HG03196 (cell line): ENCODE measurements at regions not wholly inside any gene's neighbourhood (a gene's known extent, or its start where the extent isn't known, plus 50 kb on each side); places are given as distances from the start of the nearest gene placed in this dataset.
A peak's percentile ranks its signal among the peaks of the same experiment; 100 is the strongest.

Experiments used
- ATAC-seq: cut with Tn5 transposase; IDR thresholded peaks from one replicate; pipeline ENCODE4 v1.9.1; 2021; ENCODE audit not compliant: unreplicated experiment

DNA sequence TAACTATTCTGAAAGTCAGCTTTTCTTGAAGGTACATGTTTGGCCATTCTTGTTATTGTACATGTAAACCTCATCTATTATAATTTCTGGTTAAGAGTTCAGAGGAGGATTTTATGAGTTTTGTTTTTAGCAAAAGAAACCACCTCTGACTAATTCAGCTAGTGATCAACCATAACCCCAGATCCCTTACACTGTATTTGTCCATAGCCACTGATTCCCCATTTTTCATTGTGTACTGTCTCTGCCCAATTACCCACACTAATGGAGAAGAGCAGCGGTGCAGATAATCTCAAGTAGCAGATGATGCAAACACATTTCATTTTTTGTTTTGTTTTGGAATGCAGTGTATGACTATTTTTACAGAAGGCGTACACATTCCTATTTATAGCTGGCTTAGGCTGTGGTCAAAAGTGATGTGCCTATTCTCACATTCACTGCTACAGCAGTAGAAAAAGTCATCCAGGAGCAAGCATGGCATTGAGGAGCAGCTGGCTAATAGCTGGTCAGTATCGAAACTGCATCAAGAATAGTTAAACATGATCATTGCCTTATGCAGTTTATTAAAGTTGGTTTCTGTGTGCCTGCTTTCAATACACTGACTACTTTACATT is 988.3 kb downstream of the DTWD2 start:
- ATAC-seq, result peak; percentile 57

GRCh38 chr5:117982691-117983090 is 1005.7 kb downstream of the DTWD2 start:
- ATAC-seq, result no peak

DNA sequence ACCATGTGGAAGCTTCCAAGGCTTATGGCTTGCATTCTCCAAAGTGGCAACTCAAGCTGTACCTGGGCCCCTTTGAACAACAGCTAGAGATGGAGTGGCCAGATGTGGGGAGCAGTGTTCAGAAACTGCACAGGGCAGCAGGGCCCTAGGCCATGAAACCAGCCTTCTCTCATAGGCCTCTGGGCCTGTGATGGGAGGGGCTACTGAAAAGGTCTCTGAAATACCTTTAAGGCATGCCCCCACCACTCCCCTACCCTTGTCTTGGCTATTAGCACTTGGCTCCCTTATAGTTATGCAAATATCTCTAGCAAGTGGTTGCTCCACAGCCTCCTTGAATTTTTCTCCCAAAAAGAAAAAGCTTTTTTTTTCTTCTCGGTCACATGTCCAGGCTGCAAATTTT is 1014.6 kb downstream of the DTWD2 start:
- no peak for ATAC-seq

DNA sequence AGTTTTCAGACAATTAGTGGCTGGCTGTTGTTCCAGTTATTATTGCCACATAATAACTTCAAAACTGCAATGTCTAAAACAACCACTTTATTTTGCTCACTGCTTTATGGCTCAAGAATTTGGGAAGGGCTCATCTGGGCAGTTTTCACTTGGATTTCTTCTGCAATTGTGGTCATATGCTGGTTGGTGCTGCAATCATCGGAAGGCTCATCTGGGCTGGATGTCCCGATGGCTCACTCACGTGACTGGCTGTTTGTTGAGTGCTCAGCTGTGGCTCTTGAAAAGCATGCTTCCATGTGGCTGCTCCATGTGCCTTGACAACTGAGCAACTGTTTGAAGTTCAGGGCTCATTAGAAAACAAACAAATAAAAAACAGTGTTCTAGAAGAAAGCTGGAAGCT is 1032.5 kb downstream of the DTWD2 start:
- no peak for ATAC-seq

DNA sequence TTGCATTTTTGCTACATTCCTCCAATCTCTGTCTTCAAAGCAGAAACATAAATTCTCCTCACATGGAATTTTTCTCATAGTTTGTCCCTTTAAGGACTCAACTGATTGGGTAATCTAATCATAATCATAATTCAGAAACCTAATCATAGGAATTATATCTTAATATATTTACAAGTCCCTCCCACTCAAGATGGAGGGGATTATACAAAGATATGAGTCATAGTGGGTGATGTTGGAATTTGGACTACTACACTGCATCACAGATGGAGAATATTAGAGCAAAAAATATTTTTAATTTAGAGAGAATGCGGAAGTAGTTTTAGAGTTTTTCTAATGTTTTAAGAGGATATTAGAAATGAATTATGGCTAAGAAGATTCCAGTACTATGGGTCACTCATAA is 1034.0 kb downstream of the DTWD2 start:
- ATAC-seq, result no peak

DNA sequence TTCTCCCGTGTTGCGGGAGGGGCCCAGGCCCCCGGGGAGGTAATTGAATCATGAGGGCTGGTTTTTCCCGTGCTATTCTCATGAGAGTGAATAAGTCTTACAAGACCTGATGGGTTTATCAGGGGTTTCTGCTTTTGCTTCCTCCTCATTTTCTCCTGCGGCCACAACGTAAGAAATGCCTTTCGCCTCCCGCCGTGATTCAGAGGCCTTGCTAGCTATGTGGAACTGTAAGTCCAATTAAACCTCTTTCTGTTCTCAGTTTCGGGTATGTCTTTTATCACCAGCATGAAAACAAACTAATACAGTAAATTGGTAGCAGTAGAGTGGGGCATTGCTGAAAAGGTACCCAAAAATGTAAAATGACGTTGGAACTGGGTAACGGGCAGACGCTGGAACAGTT is 1035.1 kb downstream of the DTWD2 start:
- no peak for ATAC-seq

DNA sequence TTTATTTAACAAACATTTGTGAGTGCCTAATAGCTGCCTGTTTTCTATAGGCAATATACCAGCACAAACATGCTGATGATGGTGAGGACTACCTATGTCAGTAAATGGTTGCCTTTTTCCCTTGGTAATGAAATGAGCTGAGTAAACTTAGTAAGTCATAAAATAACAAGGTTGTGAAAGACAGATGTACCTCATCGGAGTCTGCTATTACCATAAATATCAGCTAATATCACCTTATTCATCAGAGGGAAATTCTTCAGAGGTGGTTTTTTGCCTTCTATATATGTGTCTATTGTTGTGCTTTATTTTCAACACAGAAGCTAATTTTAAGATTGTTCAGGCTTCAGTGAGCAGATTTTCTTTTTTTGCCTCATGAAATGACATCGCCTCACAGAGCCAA is 1040.5 kb downstream of the DTWD2 start:
- ATAC-seq, result no peak

DNA sequence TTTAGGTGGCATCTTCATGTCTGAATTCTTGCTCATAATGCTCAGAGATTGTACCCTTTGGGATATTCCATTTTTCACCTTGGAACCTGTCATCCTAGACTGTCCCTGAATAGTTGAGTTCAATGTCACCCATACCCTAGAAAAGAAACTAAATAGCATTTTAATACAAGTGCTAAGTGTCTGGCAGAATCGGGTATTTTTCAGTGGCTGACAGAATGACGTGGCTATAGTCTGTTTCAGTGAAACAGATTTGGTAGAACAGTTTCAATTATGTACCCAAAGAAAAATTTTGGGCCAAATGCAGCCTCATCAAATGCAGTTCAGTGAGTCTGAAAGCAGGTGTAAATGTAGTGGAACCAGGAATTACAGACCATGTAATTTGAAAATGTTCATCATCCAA is 1041.2 kb downstream of the DTWD2 start:
- no peak for ATAC-seq

DNA sequence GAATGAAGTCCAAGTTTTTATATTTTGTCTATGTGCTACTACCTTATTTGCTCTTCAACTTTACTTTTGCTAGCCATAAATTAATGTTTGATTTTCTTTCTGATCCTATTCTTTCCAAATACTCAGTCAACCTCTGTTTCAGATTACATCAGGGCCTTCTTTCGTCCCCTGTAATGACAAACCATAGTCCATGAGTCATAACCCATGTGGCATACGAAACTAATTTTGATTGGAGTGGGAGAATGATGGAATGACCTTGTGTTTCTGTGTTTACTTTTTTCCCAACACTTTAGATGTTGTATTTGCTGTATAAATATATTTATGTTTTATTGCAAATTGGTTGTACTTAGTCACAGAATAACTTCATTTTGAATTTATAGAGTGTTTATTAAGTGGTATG is 1043.1 kb downstream of the DTWD2 start:
- ATAC-seq, result no peak

DNA sequence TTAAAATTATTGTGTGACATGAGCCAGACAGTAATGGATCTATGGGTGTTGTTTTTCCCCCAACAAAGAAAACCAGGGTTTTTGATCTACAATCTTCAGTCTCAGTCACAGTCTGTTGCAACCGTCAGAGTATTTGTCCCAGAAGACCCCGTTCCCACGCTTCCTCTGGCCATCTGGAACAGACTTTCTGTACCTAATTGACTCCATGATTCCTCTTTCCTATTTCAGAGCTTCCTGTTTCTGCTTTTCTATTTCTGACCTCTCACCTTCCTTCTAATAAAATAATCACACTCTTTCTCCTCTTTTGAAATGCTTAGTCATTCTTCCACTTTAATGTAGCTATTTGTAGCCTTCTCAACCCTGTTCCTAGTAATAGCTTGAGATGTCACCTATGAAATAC is 1044.8 kb downstream of the DTWD2 start:
- ATAC-seq, result no peak

DNA sequence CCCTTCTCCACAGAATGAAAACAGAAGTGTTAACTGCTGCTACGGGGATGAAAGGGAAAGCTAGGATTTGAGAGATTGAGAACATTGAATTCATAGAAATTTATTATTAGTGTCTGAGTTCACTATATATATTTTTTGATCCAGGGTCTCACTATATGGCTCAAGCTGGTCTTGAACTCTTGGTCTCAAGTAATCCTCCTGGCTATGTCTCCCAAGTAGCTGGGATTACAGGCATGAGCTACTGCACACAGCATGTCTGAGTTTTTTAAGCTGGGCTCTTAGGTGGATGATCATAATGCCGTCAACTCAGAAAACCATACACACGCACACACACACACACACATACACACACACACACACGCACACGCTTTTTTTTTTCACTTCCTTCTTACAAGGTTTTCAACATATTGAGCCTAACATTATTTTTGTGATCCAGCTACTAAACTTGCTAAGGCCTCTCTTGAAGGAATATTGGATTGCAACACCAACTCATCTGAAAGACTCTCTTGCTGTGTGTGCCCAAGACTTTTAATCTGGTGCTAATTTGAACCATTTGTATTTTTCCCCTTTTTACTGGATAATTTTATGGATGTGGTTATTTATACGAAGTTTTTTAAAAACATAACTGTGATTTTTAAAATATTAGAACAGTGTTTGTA is 1045.4 kb downstream of the DTWD2 start:
- no peak for ATAC-seq

DNA sequence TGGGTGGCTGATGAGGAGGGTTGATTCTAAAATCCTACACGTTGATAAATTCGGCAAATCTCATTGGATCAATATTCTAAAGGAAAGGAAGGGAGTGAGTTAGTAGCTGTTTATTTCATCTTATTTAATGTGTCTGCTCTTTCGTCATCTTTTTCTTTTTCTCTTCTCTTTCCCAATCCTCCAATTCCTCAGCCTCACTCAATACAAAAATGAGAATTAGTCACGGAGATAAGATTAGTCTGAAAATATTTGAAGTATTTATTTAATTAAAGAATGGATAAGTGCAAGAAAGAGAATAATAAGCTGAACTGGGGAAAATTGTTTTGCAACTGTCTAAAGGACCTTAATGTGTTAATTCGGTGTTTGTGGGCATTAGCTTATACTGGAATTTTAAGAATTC is 1095.1 kb downstream of the DTWD2 start:
- ATAC-seq, result no peak

DNA sequence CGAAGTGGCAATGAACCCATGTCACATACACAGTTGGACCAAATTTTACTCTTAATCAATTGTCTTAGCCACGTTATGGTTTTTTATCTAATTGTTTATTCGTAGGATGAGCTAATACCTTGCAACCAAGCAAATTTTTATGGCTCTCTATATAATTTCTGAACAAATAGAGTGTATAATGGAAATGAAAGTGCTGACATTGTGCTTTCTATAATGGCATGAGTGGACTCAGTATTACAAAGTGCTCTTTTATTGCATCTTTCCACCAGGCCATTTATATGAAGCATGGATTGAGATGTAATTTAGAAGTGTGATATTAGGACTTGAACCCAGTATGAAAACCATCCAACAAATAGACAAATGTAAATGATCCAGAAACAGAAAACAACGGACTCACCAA is 1096.0 kb downstream of the DTWD2 start:
- ATAC-seq, result no peak

- no peak for ATAC-seq
Observed at GRCh38 chr5:117889596-117889995, 1098.8 kb downstream of the DTWD2 start.

- peak; percentile 73 for ATAC-seq
Observed at GRCh38 chr5:117888688-117889087, 1099.7 kb downstream of the DTWD2 start.

- ATAC-seq, result no peak
Observed at GRCh38 chr5:117881426-117882230, 1106.7 kb downstream of the DTWD2 start.

DNA sequence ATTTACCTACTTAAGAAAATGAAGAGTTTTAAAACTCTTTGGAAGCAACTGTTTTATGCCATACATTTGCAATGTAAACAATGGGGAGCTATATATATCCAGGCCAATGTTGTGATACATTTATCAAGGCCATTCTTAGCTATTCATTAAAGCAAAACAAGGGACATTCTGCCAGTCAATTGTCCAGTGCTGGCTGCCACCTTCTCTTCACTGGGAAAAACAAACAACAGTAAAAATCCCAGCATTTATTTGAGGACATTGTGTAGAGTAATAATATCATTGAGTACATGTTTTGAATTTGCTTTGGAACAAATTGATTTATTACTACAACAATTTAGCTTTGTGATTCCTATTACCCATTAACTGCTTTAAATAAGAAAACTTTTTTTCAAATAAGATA is 1107.4 kb downstream of the DTWD2 start:
- no peak for ATAC-seq

- ATAC-seq, result no peak
Observed at GRCh38 chr5:117877731-117878130, 1110.6 kb downstream of the DTWD2 start.

DNA sequence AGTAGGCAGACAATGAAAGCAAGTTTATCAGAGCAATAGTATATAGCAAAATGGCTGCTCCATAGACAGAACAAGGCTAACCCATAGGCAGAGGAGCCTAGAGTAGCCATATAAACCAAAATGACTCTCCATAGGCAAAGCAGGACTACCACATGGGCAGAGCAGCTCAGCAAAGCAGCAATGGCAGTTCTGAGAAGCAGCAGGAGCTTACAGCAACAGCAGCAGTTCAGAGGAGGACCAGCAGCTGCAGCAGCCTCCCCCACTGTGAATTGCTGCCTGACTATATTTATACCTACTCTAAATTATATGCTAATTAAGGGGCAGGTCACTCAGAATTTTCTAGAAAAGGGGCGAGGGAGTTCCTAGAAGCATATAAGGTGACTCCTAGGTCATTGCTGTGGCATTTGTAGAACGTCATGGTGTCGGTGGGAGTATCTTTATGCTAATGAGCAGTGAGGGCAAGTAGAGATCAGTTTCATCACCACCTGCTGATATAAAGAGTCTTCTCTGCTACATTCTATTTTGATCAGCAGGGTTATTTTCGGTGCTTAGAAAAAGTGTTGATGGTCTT is 1115.5 kb downstream of the DTWD2 start:
- no peak for ATAC-seq

- no peak for ATAC-seq
Observed at GRCh38 chr5:117869596-117869995, 1118.8 kb downstream of the DTWD2 start.

- ATAC-seq, result no peak
Observed at GRCh38 chr5:117863586-117864296, 1124.6 kb downstream of the DTWD2 start.
